ENCODE measurements at regions not wholly inside any gene's neighbourhood (a gene's known extent, or its start where the extent isn't known, plus 50 kb on each side); places are given as distances from the start of the nearest gene placed in this dataset.

DNA sequence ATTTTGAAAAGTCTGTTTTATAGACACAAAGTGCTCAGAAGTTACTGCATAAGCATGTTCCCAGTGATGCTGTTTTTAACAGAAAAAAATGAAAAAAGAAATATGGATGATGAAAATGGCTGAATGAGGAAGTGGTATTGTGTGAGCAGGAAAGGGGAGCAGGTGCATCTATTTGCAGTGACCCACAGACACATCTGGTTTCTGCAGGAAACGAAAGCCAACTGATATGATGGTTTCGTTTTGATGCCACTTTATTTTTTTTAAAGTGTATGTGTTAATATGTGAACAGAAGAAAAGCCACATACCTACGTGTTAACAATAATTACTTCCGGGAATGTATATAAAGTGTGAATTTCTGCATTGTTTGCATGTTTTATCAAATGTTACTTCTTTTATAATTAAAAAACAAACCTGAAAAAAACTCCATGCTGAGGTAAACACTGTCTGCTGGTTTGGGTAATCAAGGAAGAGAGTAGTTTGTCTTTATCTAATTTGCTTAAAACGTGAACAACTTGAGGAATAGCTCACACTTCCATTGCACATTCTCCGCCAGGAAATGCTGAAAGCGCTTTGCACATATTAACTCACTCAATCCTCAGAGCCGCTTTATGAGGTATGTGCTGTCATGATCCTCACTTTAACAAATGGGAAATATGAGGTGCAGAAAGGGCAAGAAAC lies 1335.9 kb downstream of the TBC1D22A start:
- no peak overlapping the region for H3K4me3 ChIP-seq (ENCODE audit: low read depth in 2 of 2, low read length in 2 of 2)
- ChIA-PET CTCF (interaction anchor here (0.7 kb wide), 1 partner anchor 95 kb away, joined by 3 read pairs; no protein-coding TSS in a partner anchor), POLR2A (no interaction called here)
- DNase-seq (ENCODE audit: low read depth, low spot score) (no peak), ATAC-seq (no peak)
- no TSS peak for BruUV-seq (replicated peaks)
- H3K9me3 ChIP-seq (ENCODE audit: control insufficient read depth, insufficient read depth, low read depth, low read length), result no peaks in the 10 kb centered on the region
- no peaks in the 10 kb centered on the region for H3K4me1 ChIP-seq (ENCODE audit: control insufficient read depth, insufficient read depth, low read length)
- H3K27me3 ChIP-seq (ENCODE audit: control insufficient read depth, insufficient read depth, low read length), result no peaks in the 10 kb centered on the region; the same call in 1 of the 2 replicates
- in situ Hi-C loops (cut with HindIII; ENCODE audit: low pct_unique_long_range_greater_than_20kb, low sequenced_read_pairs) (no loop called here), intact Hi-C loops (cut with micrococcal nuclease; ENCODE audit: unreplicated experiment) (no loop called here)
- no peaks in the 10 kb centered on the region for H3K36me3 ChIP-seq (ENCODE audit: control insufficient read depth, insufficient read depth, low read length)
- TF ChIP-seq SIN3A (IDR thresholded peaks at IDR 0.05; ENCODE audit: borderline replicate concordance, insufficient read depth, low read depth, low read length), result no peak
- no peak for TF ChIP-seq POLR2AphosphoS5 (IDR thresholded peaks at IDR 0.05; ENCODE audit: low read depth, low read length)
- no peak for TF ChIP-seq TCF7L2 (IDR thresholded peaks at IDR 0.05; ENCODE audit: low read depth, low read length)
- TF ChIP-seq, protein P1, sequence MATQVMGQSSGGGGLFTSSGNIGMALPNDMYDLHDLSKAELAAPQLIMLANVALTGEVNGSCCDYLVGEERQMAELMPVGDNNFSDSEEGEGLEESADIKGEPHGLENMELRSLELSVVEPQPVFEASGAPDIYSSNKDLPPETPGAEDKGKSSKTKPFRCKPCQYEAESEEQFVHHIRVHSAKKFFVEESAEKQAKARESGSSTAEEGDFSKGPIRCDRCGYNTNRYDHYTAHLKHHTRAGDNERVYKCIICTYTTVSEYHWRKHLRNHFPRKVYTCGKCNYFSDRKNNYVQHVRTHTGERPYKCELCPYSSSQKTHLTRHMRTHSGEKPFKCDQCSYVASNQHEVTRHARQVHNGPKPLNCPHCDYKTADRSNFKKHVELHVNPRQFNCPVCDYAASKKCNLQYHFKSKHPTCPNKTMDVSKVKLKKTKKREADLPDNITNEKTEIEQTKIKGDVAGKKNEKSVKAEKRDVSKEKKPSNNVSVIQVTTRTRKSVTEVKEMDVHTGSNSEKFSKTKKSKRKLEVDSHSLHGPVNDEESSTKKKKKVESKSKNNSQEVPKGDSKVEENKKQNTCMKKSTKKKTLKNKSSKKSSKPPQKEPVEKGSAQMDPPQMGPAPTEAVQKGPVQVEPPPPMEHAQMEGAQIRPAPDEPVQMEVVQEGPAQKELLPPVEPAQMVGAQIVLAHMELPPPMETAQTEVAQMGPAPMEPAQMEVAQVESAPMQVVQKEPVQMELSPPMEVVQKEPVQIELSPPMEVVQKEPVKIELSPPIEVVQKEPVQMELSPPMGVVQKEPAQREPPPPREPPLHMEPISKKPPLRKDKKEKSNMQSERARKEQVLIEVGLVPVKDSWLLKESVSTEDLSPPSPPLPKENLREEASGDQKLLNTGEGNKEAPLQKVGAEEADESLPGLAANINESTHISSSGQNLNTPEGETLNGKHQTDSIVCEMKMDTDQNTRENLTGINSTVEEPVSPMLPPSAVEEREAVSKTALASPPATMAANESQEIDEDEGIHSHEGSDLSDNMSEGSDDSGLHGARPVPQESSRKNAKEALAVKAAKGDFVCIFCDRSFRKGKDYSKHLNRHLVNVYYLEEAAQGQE (IDR thresholded peaks at IDR 0.05; ENCODE audit: insufficient read depth in 1 of 2, low read depth in 2 of 2, low read length in 1 of 2), result no peak
- TF ChIP-seq, protein P2, sequence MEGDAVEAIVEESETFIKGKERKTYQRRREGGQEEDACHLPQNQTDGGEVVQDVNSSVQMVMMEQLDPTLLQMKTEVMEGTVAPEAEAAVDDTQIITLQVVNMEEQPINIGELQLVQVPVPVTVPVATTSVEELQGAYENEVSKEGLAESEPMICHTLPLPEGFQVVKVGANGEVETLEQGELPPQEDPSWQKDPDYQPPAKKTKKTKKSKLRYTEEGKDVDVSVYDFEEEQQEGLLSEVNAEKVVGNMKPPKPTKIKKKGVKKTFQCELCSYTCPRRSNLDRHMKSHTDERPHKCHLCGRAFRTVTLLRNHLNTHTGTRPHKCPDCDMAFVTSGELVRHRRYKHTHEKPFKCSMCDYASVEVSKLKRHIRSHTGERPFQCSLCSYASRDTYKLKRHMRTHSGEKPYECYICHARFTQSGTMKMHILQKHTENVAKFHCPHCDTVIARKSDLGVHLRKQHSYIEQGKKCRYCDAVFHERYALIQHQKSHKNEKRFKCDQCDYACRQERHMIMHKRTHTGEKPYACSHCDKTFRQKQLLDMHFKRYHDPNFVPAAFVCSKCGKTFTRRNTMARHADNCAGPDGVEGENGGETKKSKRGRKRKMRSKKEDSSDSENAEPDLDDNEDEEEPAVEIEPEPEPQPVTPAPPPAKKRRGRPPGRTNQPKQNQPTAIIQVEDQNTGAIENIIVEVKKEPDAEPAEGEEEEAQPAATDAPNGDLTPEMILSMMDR (IDR thresholded peaks at IDR 0.05), result no peak
- no peak overlapping the region for H3K27ac ChIP-seq (ENCODE audit: low read length)

DNA sequence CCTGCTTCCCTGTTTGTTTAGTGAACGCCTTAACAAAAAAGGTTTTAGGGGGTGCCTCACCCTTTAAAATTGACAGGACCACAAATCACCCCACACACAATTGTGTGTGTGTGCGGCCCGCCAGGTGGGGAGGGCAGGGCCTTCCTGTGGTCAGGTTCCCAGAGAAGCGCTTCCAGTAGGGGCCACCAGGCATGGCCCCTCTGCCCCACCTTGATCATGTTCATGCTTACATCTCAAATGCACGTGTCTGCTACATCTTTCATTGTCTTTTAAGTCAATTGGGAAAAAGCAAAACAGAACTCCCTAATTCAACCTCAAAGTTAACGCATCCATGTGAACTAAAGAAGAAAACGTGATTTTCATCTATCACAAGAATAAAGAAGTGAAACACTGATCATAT lies 1335.3 kb downstream of the TBC1D22A start:
- TF ChIP-seq, protein P1 (IDR thresholded peaks at IDR 0.05; ENCODE audit: insufficient read depth in 1 of 2, low read depth in 2 of 2, low read length in 1 of 2), result no peak
- TF ChIP-seq TCF7L2 (IDR thresholded peaks at IDR 0.05; ENCODE audit: low read depth, low read length) (no peak), POLR2AphosphoS5 (IDR thresholded peaks at IDR 0.05; ENCODE audit: low read depth, low read length) (no peak), SIN3A (IDR thresholded peaks at IDR 0.05; ENCODE audit: borderline replicate concordance, insufficient read depth, low read depth, low read length) (no peak)
- TF ChIP-seq, protein P2 (IDR thresholded peaks at IDR 0.05), result no peak
- Histone ChIP-seq H3K27me3 (ENCODE audit: control insufficient read depth, insufficient read depth, low read length) (no peaks in the 10 kb centered on the region; the same call in 1 of the 2 replicates), H3K36me3 (ENCODE audit: control insufficient read depth, insufficient read depth, low read length) (no peaks in the 10 kb centered on the region), H3K4me3 (ENCODE audit: low read depth in 2 of 2, low read length in 2 of 2) (no peak overlapping the region), H3K9me3 (ENCODE audit: control insufficient read depth, insufficient read depth, low read depth, low read length) (no peaks in the 10 kb centered on the region), H3K4me1 (ENCODE audit: control insufficient read depth, insufficient read depth, low read length) (no peaks in the 10 kb centered on the region), H3K27ac (ENCODE audit: low read length) (no peak overlapping the region)
- intact Hi-C loops (cut with micrococcal nuclease; ENCODE audit: unreplicated experiment) (no loop called here), in situ Hi-C loops (cut with HindIII; ENCODE audit: low pct_unique_long_range_greater_than_20kb, low sequenced_read_pairs) (no loop called here)
- ChIA-PET POLR2A (no interaction called here), CTCF (no interaction called here)
- no TSS peak for BruUV-seq (replicated peaks)
- DNase-seq (ENCODE audit: low read depth, low spot score) (no peak), ATAC-seq (no peak)

Measured in Panc1 (cell line).